ENCODE measurements at regions not wholly inside any gene's neighbourhood (a gene's known extent, or its start where the extent isn't known, plus 50 kb on each side); places are given as distances from the start of the nearest gene placed in this dataset.

DNA sequence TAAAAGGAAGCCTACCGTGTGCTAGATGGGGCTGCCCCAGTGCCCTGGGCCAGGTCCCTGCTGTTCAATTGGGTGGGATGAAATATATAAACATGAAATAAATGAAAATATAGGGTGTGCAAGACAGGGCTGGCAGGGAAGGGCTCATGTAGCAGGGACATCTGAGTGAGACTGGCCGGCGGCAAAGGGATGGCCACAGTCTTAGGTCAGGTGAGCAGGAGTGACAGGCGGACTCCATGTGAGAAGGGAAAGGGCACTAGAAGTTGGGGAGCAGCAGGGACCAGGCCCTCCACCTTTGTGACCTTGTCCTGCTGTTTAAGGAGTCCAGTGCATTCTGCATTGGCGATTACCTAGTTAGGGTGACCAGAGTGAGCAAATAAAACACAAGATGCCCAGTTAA, 207.6 kb upstream of the ZNF32 start:
- no peak overlapping the region for H3K4me3 ChIP-seq (ENCODE audit: low read depth, low read length)
- no peak for DNase-seq (ENCODE audit: low read depth)
- TF ChIP-seq CTCF (IDR thresholded peaks at IDR 0.05; ENCODE audit: low read depth, low read length, missing control alignments): no peak

- no peak overlapping the region for H3K4me3 ChIP-seq (ENCODE audit: low read depth, low read length)
- no peak for DNase-seq (ENCODE audit: low read depth)
- TF ChIP-seq CTCF (IDR thresholded peaks at IDR 0.05; ENCODE audit: low read depth, low read length, missing control alignments): no peak
These were observed 207.1 kb upstream of the ZNF32 start for GRCh38 chr10:43855667-43856210.

DNA sequence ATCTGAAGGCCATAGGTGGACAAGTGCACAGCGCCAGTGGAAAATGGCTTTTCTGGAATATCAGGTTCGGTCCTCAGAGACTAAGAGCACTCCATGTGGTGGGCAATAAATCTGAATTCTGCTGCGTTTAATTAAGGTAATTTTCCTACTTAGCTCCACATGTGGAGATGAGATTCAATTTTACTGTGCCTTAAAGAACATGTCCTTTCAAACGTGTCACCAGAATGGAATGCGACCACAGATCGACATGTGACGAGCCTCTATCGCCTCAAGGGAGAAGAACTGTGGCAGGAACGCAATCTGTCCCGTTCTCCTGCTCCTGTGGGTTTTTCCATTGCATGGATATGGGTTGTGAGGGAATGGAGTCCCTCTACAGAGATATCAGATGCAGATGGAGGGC, 205.3 kb upstream of the ZNF32 start:
- H3K4me3 ChIP-seq (ENCODE audit: low read depth, low read length): no peak overlapping the region
- no peak for TF ChIP-seq CTCF (IDR thresholded peaks at IDR 0.05; ENCODE audit: low read depth, low read length, missing control alignments)
- no peak for DNase-seq (ENCODE audit: low read depth)

- no peak for TF ChIP-seq CTCF (IDR thresholded peaks at IDR 0.05; ENCODE audit: low read depth, low read length, missing control alignments)
- DNase-seq (ENCODE audit: low read depth): no peak
- no peak overlapping the region for H3K4me3 ChIP-seq (ENCODE audit: low read depth, low read length)
These were observed 204.7 kb upstream of the ZNF32 start for GRCh38 chr10:43853369-43853768.

DNA sequence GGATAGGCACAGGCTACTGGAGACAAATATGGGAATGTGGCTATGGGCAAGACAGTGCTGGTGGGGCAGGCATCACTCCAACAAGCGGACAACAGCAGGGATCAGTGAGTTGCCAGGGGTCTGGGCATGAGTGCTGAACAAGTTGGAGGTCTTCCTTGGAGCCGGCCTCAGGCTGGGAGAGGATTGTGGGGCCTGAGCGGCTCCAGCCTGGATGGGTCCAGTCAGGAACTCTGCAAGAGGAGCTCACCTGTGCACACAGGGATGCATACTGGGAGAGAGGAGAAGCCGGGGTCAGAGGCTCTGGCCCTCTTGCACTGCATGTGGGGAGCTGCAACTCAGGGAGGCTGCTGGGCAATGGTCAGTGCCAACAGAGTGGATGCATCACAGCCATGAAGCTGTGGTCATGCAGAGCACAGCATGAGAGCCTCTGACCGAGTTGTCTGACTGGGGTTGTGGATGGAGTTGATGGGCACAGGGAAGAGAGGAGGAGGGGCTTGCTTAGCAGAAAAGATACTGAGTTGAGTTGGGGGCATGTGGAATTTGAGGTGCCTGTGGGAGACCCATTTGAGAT, 204.0 kb upstream of the ZNF32 start:
- TF ChIP-seq CTCF (IDR thresholded peaks at IDR 0.05; ENCODE audit: low read depth, low read length, missing control alignments): no peak
- DNase-seq (ENCODE audit: low read depth): no peak
- no peak overlapping the region for H3K4me3 ChIP-seq (ENCODE audit: low read depth, low read length)

DNA sequence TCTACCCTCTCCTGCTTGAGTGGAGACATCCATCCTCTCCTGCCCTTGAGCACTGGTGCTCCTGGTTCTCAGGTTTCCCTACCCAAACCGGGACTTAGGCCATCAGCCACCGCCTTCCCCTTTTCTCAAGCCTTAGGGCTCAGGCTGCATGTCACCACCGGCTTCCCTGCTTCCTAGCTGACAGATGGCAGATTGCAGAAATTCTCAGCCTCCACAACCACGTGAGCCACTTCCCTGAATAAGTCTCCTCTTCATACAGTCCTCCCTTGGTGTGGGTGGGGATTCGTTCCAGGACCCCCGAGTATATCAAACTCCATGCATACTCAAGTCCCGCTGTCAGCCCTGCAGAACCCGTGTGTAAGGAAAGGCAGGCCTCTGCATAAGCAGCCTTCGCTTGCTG, 203.5 kb upstream of the ZNF32 start:
- no peak for TF ChIP-seq CTCF (IDR thresholded peaks at IDR 0.05; ENCODE audit: low read depth, low read length, missing control alignments)
- no peak overlapping the region for H3K4me3 ChIP-seq (ENCODE audit: low read depth, low read length)
- no peak for DNase-seq (ENCODE audit: low read depth)

- H3K4me3 ChIP-seq (ENCODE audit: low read depth, low read length): no peak overlapping the region
- DNase-seq (ENCODE audit: low read depth): no peak
- no peak for TF ChIP-seq CTCF (IDR thresholded peaks at IDR 0.05; ENCODE audit: low read depth, low read length, missing control alignments)
These were observed 202.3 kb upstream of the ZNF32 start for GRCh38 chr10:43851030-43851429.

Data from GM12864 (cell line).